NCI-H774 (cell line): ENCODE measurements at regions not wholly inside any gene's neighbourhood (a gene's known extent, or its start where the extent isn't known, plus 50 kb on each side); places are given as distances from the start of the nearest gene placed in this dataset.

ENCODE experiments used
- DNase-seq: peaks from one replicate; lab custom pipeline; 2025; lab: John Stamatoyannopoulos, UW

GRCh38 chr4:127082986-127083385 lies 549.8 kb upstream of the INTU start:
- DNase-seq: no peak

- DNase-seq: no peak
Measured at GRCh38 chr4:127084666-127085065, 548.1 kb upstream of the INTU start.

DNA sequence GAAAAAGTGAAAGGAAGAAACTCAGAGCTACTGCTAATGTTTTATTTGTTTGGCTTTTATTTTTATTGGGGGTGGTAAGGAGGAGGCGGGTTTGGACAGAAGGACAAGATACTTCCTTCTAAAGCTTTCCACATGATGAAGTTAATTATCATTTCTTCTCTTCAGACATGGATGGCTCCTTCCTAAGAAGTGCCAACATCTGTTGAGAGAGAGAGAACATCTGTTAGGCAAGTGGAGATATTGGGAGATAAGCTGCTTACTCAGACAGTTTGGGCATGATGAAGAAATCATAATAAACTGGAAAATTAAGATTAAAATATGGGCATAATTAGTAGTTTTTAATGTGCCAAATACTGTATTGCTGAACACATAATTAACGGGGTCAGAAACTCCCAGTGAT lies 535.7 kb upstream of the INTU start:
- DNase-seq: no peak

GRCh38 chr4:127102361-127102760 lies 530.4 kb upstream of the INTU start:
- no peak for DNase-seq

- no peak for DNase-seq
Measured at GRCh38 chr4:127103681-127104115, 529.1 kb upstream of the INTU start.

GRCh38 chr4:127113844-127114362 lies 518.9 kb upstream of the INTU start:
- DNase-seq: no peak

GRCh38 chr4:127118681-127119080 lies 514.1 kb upstream of the INTU start:
- no peak for DNase-seq

- no peak for DNase-seq
Measured at GRCh38 chr4:127120441-127121090, 512.2 kb upstream of the INTU start.

DNA sequence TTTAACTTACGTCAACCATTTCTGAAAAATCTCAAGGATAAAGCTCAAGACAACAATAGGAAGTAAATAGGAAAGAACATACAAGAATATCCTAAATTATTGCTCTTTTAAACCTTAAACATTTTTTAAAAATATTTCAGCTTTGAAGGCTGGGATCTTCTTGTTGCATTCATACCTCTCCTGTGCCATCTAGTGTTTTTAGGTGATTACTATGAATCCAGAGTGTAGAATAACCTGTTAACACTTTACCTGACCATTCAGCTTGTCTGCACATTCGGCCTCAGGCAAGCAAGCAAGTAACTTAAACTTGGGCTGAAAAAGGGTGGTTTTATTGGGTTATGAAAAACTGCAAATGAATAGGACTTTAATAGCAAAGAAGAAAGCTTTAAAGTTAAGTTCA lies 507.8 kb upstream of the INTU start:
- DNase-seq: no peak

- DNase-seq: no peak
Measured at GRCh38 chr4:127126718-127127117, 506.0 kb upstream of the INTU start.

DNA sequence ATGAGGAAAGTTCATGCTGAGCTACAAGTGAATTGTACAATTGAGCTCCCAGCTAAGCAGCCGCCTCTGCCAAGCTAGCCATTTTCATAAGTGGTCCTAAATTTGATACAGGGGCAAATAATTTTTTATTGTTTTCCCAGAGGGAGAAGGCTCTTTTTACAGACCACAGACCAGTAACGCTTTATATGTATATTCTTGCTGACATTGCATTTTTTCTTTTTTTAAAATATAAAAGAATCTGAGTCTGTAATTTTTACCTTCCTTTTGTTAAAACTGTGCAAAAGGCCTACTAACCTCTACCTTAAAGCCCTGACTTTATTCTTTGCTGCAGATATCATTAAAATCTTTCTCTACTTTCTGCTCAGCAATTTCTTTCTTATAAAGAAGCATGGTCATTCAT lies 501.2 kb upstream of the INTU start:
- no peak for DNase-seq

DNA sequence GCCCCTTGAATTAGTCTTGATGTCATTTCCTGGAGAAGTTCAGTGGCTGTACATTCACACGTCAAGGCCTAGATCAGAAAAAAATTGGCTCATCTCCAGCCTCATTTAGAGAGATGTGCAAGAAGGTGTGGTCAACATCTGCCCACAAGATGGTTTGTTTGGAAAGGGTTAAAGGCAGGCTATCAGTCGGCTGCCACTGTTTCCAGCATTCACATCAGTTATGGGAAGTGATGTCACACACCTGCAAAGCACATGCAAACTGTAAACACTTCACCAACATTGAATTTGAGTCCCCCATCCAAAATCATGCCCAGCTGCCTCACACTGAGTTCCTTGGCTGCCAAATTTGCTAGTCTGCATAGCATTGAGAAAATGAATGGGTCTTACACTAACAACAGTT lies 498.3 kb upstream of the INTU start:
- no peak for DNase-seq

GRCh38 chr4:127138586-127138985 lies 494.2 kb upstream of the INTU start:
- no peak for DNase-seq

GRCh38 chr4:127139788-127140286 lies 492.9 kb upstream of the INTU start:
- DNase-seq: no peak

DNA sequence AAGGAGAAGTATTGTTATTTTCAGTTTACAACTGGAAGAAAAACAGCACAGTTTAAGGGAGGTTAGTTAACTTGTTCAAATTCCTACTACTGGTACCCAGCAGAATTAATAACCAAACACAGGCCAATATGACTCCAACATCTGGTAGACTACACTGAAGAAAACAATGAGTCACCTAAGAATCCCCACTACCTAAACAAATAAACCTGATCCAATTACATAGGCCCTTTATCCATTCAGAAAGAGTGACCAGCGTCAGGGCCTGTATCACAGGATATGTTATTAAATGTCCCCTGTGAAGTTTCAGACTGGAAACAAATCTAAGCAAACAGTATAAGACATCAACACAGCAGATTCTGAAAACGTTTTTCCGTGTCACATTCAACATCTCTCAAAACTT lies 492.5 kb upstream of the INTU start:
- DNase-seq: no peak

DNA sequence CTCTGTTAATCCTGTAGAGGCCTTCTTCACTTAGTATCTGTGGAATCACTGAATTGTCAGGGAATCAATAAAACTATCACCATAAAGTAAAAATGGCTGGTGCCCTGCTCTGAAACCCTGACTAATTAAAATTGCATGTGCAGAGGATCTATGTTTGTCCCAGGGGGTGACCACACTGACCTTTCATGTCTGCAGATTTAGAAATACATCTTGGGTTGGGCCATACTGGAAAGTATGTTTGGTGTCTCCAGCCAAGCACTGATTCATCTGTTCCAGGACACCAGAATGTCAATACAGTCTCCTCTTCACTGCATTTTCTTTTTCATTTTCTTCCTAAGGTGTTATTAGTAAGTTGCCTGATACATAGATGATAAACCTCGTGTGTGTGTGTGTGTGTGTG lies 490.9 kb upstream of the INTU start:
- DNase-seq: no peak

- DNase-seq: no peak
Measured at GRCh38 chr4:127143460-127144195, 489.1 kb upstream of the INTU start.

- DNase-seq: peak; percentile 53
Measured at GRCh38 chr4:127145006-127145540, 487.7 kb upstream of the INTU start.

DNA sequence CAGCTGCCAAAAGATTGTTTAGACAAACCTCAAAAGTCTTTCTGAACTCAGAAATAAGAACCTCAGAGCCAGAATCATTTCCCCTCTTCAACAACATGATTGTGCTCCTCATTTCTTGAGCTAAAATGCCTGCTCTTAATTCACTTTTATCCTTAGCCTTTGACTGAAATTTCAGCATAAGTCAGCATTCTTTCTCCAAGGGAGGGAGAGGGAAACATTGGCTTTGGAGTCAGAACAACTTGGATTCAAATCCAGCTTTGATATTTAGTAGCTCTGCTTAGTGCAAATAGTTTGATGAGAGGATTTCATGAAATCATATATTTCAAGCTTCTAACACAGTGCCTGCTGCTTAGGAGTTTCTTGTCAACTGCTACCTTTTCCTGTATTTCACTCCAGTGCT lies 484.6 kb upstream of the INTU start:
- no peak for DNase-seq

GRCh38 chr4:127149086-127149485 lies 483.7 kb upstream of the INTU start:
- DNase-seq: no peak

DNA sequence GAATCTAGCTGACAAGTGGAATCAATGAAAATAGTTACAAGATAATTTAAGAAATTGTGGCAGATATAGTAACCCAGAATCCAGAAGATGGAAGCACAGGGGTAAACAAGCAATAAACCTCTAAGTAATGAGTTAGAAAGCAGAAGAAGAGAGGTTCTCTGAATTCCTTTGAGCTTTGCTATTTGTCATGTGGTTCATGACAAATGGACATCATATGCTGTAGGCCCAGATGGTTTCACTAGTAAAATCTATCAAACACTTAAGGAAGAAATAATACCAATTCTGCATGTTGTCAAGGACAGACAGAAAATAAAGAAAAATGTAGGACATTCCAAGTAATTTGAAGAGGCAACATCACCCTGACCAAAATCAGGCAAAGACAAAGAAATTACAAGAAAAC lies 480.8 kb upstream of the INTU start:
- no peak for DNase-seq

DNA sequence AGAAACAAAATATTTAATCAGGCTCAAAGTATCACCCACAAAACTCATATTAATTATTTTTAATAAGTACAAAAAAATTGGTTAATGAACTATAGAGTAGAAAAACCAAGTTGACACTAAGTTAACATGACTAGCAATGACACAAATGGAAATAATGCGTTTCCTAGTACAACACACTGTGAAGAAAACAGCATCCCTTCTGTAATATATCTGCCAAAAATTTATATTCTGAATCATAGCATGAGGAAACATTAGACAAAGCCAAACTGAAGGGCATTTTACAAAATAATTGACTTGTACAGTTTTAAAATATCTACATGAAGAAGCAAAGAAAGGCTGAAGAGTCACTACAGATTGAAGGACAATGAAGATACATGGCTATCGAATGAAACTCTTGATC lies 477.6 kb upstream of the INTU start:
- DNase-seq: no peak

- no peak for DNase-seq
Measured at GRCh38 chr4:127155555-127155954, 477.2 kb upstream of the INTU start.
